BE2C (cell line): ENCODE measurements at regions not wholly inside any gene's neighbourhood (a gene's known extent, or its start where the extent isn't known, plus 50 kb on each side); places are given as distances from the start of the nearest gene placed in this dataset.

Experiments used
- DNase-seq: peaks from one replicate; pipeline ENCODE4 v3.0.0-alpha.2; 2020
- H3K27me3 ChIP-seq: fragments of 250-450 bp; sonication (Bioruptor Pico); 2 replicates; pipeline ENCODE4 v1.5.1; 2020; ENCODE audit warnings: mild to moderate bottlenecking
- H3K36me3 ChIP-seq: fragments of 250-450 bp; sonication (Bioruptor Pico); 2 replicates; pipeline ENCODE4 v1.5.1; 2020; ENCODE audit warnings: mild to moderate bottlenecking
- H3K4me1 ChIP-seq: fragments of 250-450 bp; sonication (Bioruptor Pico); 2 replicates; pipeline ENCODE4 v1.5.1; 2020
- H3K4me3 ChIP-seq: 2 replicates; pipeline ENCODE4 v1.5.1; 2011; ENCODE audit warnings: low read depth, low read length
- H3K9me3 ChIP-seq: fragments of 250-450 bp; sonication (Bioruptor Pico); 2 replicates; pipeline ENCODE4 v1.5.1; 2020
- TF ChIP-seq, protein P1 (sequence below): IDR thresholded peaks from 2 replicates; pipeline ENCODE4 v1.5.1; 2012; ENCODE audit warnings: mild to moderate bottlenecking, low read depth, low read length

GRCh38 chr16:65181071-65181561, 59.3 kb upstream of the CDH11 start:
- no peak for DNase-seq

DNA sequence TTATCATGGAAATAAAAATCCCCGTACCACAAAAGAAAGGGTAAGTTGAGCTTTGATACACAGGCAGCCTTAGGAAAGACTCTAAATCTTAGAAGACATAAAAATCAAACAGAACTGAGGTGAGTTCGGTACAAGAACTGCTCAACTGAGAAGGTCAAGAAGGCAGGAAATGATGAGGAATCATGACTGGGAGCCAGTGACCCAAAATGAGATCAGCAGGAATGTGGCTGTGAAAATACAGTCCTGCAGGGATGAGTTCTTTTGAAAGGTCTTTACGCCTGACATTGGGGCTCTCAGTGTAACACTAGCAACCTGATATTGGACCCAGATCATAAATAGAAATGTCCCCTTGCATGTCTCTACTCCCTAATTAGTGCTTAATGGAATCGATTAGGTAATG, 56.3 kb upstream of the CDH11 start:
- Histone ChIP-seq H3K4me1 (no peaks in the 10 kb centered on the region), H3K27me3 (no peaks in the 10 kb centered on the region), H3K9me3 (no peaks in the 10 kb centered on the region), H3K36me3 (no peaks in the 10 kb centered on the region), H3K4me3 (no peak overlapping the region)
- no peak for DNase-seq
- TF ChIP-seq, protein P1, sequence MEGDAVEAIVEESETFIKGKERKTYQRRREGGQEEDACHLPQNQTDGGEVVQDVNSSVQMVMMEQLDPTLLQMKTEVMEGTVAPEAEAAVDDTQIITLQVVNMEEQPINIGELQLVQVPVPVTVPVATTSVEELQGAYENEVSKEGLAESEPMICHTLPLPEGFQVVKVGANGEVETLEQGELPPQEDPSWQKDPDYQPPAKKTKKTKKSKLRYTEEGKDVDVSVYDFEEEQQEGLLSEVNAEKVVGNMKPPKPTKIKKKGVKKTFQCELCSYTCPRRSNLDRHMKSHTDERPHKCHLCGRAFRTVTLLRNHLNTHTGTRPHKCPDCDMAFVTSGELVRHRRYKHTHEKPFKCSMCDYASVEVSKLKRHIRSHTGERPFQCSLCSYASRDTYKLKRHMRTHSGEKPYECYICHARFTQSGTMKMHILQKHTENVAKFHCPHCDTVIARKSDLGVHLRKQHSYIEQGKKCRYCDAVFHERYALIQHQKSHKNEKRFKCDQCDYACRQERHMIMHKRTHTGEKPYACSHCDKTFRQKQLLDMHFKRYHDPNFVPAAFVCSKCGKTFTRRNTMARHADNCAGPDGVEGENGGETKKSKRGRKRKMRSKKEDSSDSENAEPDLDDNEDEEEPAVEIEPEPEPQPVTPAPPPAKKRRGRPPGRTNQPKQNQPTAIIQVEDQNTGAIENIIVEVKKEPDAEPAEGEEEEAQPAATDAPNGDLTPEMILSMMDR = no peak

More at GRCh38 chr16:65181071-65181561, 59.3 kb upstream of the CDH11 start:
- no peak overlapping the region for H3K4me3 ChIP-seq
- no peaks in the 10 kb centered on the region for H3K27me3 ChIP-seq
- no peaks in the 10 kb centered on the region for H3K9me3 ChIP-seq
- H3K4me1 ChIP-seq = no peaks in the 10 kb centered on the region
- no peaks in the 10 kb centered on the region for H3K36me3 ChIP-seq
- TF ChIP-seq, protein P1 = no peak

GRCh38 chr16:65176603-65177002, 54.7 kb upstream of the CDH11 start:
- H3K4me3 ChIP-seq = no peak overlapping the region
- no peaks in the 10 kb centered on the region for H3K4me1 ChIP-seq
- no peak for DNase-seq
- no peaks in the 10 kb centered on the region for H3K36me3 ChIP-seq
- TF ChIP-seq, protein P1 = no peak
- no peaks in the 10 kb centered on the region for H3K9me3 ChIP-seq
- H3K27me3 ChIP-seq = no peaks in the 10 kb centered on the region

DNA sequence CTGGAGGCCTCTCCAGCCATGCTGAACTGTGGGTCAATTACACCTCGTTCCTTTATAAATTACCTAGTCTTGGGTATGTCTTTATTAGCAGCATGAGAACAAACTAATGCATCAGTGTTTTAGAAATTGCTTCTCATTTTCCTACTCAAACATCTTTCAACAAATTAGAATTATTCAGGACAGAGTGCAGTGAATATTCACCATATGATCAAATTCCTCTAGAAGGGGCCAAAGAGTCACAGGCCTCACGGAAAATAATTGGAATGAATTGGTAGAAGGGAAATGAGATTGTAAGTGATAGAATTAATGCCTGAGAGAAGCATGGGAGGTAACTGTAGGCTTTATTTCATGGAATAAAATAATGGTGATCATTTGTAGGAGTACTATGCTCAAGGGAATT, 50.5 kb upstream of the CDH11 start:
- DNase-seq = no peak
- H3K4me3 ChIP-seq = no peak overlapping the region
- H3K27me3 ChIP-seq = no peaks in the 10 kb centered on the region
- TF ChIP-seq, protein P1 = no peak
- no peaks in the 10 kb centered on the region for H3K4me1 ChIP-seq
- no peaks in the 10 kb centered on the region for H3K36me3 ChIP-seq
- H3K9me3 ChIP-seq = no peaks in the 10 kb centered on the region
